GM19452 (cell line): ENCODE measurements at regions not wholly inside any gene's neighbourhood (a gene's known extent, or its start where the extent isn't known, plus 50 kb on each side); places are given as distances from the start of the nearest gene placed in this dataset.

ENCODE experiments used
- ATAC-seq: cut with Tn5 transposase; IDR thresholded peaks from one replicate; pipeline ENCODE4 v1.9.1; 2021; ENCODE audit not compliant: unreplicated experiment

GRCh38 chr2:150789376-150789905, 302.0 kb upstream of the RND3 start:
- ATAC-seq = no peak

GRCh38 chr2:150788426-150789140, 301.1 kb upstream of the RND3 start:
- ATAC-seq = no peak

GRCh38 chr2:150787353-150788093, 300.1 kb upstream of the RND3 start:
- ATAC-seq = no peak

GRCh38 chr2:150784389-150784788, 296.9 kb upstream of the RND3 start:
- no peak for ATAC-seq

GRCh38 chr2:150783896-150784295, 296.4 kb upstream of the RND3 start:
- ATAC-seq = no peak

- ATAC-seq = no peak
Measured at GRCh38 chr2:150783015-150783414, 295.5 kb upstream of the RND3 start.

GRCh38 chr2:150782613-150783012, 295.1 kb upstream of the RND3 start:
- no peak for ATAC-seq

GRCh38 chr2:150781142-150781541, 293.7 kb upstream of the RND3 start:
- ATAC-seq = no peak

GRCh38 chr2:150778828-150779227, 291.4 kb upstream of the RND3 start:
- ATAC-seq = no peak

GRCh38 chr2:150769421-150769820, 282.0 kb upstream of the RND3 start:
- ATAC-seq = no peak

- no peak for ATAC-seq
Measured at GRCh38 chr2:150767991-150768746, 280.7 kb upstream of the RND3 start.

- ATAC-seq = no peak
Measured at GRCh38 chr2:150762571-150762970, 275.1 kb upstream of the RND3 start.

- ATAC-seq = no peak
Measured at GRCh38 chr2:150759531-150759930, 272.1 kb upstream of the RND3 start.

GRCh38 chr2:150759106-150759505, 271.6 kb upstream of the RND3 start:
- ATAC-seq = no peak

GRCh38 chr2:150752229-150752628, 264.8 kb upstream of the RND3 start:
- ATAC-seq = no peak

GRCh38 chr2:150750720-150751119, 263.3 kb upstream of the RND3 start:
- no peak for ATAC-seq

GRCh38 chr2:150742094-150742493, 254.6 kb upstream of the RND3 start:
- ATAC-seq = no peak

GRCh38 chr2:150735894-150736498, 248.5 kb upstream of the RND3 start:
- no peak for ATAC-seq

GRCh38 chr2:150733051-150733618, 245.7 kb upstream of the RND3 start:
- no peak for ATAC-seq

GRCh38 chr2:150732491-150732890, 245.0 kb upstream of the RND3 start:
- ATAC-seq = no peak

- ATAC-seq = peak; percentile 43
Measured at GRCh38 chr2:150732064-150732463, 244.6 kb upstream of the RND3 start.
